SIG-M5 treated with dmso at 0.1 percent for 504 hours (cell line): ENCODE measurements at regions not wholly inside any gene's neighbourhood (a gene's known extent, or its start where the extent isn't known, plus 50 kb on each side); places are given as distances from the start of the nearest gene placed in this dataset.
"Not testable (repeated sequence)": the region's sequence is repeated elsewhere in the genome, so short reads cannot be mapped to it uniquely, and the experiment has no call there.

Experiments
- DNase-seq: peaks from one replicate; lab custom pipeline; 2025; ENCODE audit not compliant: unreplicated experiment; lab: John Stamatoyannopoulos, UW

DNA sequence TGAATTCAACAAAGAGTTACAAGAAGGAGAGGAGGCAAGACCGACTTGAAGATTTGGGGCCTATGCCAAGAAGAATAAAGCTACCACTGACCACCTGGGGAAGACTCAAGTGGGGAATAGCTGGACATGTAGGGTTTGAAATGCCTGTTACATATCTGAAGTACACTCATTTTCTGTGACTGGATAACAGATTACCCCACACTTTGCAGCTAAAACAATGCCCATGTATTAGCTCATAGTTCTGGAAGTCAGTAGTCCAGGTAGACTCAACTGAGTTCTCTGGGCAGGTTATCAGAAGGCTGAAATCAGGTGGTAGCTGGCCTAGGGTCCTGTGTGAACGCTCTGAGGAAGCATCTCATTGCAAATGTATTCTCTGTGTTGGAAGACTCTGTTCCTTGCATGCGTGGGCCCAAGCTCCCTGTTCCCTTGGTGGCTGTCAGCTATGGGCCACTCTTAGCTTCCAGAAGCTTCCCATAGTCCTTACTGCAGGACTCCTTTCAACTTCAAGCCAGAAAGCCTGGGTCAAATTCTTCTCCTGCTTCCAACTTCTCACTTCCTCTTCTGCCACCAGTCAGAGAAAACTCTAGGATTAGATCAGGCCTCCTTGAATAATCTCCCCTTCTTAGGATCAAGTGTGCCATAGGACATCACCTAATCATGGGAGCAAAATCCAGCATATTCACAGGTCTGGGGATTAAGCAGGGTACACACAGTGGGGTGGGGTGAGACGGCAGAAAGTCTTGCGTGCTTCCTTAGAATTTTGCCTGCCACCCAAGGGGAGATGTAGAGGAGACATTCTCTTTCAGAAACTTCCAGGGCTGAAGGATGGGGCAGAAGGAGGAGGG, 187.8 kb downstream of the SHQ1 start:
- DNase-seq, result no peak

- DNase-seq, result no peak
Observed at GRCh38 chr3:72659596-72659995, 188.6 kb downstream of the SHQ1 start.

- DNase-seq, result no peak
Observed at GRCh38 chr3:72659188-72659587, 189.1 kb downstream of the SHQ1 start.

- no peak for DNase-seq
Observed at GRCh38 chr3:72658466-72659100, 189.7 kb downstream of the SHQ1 start.

DNA sequence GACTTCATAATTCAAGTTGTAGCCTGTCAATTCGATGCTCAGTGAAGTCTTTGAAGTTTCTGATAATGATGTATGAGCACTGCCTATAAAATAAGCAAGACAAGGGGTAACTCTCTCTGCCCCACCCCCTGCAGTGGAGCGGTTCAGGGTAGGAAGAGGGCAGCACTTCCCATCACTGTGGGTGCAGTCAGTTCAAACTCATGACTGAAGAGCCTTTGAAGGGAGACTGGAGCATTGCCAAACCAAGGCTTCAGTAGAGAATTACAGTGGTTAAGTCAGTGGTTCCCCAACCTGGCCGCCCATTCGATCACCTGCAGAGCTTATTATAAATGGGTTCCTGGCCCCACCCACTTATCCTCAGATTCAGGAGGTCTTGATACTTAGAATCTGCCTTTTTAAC, 190.6 kb downstream of the SHQ1 start:
- no peak for DNase-seq

DNA sequence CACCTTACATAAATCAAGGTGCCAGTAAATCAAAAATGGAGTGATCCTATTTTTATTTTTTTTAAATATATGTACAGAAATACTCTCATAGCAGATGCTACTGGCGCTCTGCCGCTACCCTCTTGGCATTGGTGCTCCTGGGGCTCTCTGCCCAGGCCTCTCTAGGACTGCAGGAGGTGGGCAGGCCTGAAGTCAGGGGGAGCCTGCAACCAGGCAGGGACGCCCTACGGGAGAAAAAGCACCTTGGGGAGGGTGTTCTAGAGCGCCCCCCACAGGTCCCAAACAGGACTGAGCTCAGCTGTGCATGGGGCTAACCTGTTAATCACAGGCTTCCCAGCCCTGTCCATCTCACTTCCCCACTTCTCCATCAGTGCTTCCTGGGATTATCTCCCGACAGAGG, 192.5 kb downstream of the SHQ1 start:
- no peak for DNase-seq

DNA sequence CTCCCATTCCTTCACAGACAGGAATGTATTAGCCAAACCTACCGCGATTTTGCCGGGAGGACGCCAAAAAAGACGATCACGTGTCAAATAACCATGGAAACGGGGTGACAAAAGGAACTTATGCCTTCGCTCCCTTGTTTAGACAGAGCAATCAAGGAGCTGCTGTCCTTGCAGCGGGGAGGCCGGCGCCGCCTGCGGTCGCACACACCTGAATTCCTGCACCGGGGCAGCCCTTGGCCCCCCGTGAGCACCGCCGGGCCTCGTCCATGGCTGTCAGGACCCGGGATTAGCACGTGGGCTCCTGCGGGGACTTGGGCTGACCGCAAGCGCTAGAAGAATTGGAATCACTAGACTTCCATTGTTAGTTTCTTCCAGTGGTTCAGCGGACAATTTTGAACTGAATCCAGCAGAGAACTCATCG, 193.1 kb downstream of the SHQ1 start:
- no peak for DNase-seq

- no peak for DNase-seq
Observed at GRCh38 chr3:72652395-72652794, 195.8 kb downstream of the SHQ1 start.

DNA sequence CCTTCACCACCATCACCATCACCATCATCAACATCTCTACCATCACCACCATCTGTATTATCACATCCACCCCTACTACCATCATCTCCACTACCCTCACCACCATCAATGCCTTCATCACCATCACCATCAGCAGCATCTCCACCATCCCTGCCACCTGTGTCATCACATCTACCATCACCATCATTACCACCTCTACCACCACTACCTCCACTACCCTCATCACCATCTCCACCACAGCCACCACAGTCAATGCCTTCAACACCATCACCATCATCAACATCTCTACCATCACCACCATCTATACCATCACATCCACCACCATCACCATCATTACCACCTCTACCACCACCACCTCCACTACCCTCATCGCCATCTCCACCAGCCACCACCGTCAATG, 196.7 kb downstream of the SHQ1 start:
- no peak for DNase-seq

GRCh38 chr3:72646263-72646662, 202.0 kb downstream of the SHQ1 start:
- no peak for DNase-seq

DNA sequence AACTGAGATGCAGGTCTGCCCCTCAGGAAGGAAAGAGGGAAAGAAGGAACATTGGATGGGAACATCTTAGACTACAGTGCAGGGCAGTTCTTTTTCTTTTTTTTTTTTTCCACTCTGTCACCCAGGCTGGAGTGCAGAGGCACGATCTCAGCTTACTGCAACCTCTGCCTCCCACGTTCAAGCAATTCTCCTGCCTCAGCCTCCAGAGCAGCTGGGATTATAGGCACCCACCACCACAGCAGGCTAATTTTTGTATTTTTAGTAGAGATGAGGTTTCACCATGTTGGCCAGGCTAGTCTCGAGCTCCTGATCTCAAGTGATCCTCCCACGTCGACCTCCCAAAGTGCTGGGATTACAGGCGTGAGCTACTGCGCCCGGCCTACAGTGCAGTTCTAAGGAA, 204.6 kb downstream of the SHQ1 start:
- not testable (repeated sequence) for DNase-seq

DNA sequence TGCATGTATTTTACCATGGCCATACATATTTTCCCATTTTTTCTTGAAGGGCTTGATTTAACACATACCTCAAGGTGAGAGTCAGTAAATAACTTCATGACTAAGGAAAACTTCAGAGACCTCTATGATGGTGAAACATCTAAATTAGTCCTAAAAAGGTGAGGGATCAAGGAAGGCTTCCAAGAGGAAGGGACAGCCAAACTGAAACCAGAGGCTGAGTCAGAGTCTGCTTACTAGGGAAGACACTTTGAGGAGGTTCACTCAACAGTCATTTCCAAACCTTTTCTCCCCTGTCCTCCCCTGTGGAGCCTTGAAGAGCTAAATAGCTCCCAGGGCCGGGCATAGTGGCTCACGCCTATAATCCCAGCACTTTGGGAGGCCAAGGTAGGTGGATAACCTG, 206.6 kb downstream of the SHQ1 start:
- no peak for DNase-seq

DNA sequence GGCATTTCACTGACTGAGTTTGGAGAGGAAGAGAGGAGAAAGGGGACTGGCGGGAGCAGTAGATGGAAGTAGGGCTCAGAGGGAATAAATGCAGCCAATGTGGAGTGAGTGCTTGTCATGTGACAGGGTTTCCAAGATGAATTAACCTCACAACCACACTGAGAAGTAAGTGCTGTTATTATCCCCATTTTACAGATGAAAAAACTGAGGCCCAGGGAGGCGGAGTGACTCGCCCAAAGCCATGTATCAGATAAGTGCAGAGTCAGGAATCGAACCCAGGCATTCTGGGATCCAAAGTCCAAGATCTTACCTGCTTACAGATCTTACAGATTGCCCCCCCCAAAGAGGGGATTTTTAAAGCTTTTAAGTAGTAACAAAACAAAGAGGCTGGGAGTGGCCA, 207.2 kb downstream of the SHQ1 start:
- no peak for DNase-seq

DNA sequence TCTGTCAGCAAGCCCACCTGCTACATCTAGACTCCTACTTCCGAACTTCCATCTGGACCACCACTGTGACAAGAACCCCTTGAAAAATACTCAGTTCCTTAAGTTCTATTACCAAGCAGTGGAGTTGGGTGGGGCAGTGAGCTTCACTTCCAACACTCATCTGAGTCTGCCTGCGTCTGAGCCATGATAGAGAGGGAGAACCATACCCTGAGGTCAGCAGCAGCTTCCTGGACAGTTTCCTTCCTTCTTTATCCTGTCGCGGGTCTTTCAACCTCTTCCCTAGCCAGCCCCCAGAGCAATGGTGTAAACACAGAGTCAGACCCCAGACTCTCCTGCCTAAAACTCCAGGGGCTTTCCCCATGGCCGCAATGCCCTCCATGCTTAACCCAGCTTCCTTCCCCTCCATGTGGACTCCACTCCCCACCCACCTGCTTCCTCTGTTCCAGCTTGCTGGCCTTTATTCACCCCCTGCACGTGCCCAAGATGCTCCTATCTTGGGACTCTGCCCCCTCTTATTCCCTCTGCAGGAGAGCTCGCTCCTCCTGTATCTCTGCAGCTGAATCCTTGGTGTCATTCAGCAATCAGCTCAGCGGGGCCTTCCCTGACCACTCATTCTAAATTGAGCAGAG, 211.2 kb downstream of the SHQ1 start:
- no peak for DNase-seq

- no peak for DNase-seq
Observed at GRCh38 chr3:72635551-72635950, 212.7 kb downstream of the SHQ1 start.

- no peak for DNase-seq
Observed at GRCh38 chr3:72634128-72634527, 214.1 kb downstream of the SHQ1 start.

GRCh38 chr3:72633534-72633933, 214.7 kb downstream of the SHQ1 start:
- DNase-seq, result no peak

DNA sequence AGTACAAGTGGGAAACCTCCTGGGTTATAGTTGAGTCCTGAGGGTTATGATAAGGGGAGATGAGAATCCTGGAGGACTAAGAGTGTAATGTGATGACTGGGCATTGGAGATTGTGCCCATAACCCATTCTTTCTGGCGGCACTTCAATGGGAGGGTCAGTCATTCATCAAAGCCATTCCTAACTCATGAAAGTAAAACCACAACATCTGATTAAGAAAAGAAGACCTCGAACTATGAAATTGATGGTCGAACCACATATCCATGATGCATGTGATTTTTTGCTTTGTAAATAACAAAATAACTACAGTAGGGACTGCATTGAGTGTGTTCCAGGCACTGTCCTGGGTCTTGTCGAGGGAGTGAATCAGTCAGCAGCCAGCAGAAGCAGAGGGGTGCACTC, 215.1 kb downstream of the SHQ1 start:
- no peak for DNase-seq

DNA sequence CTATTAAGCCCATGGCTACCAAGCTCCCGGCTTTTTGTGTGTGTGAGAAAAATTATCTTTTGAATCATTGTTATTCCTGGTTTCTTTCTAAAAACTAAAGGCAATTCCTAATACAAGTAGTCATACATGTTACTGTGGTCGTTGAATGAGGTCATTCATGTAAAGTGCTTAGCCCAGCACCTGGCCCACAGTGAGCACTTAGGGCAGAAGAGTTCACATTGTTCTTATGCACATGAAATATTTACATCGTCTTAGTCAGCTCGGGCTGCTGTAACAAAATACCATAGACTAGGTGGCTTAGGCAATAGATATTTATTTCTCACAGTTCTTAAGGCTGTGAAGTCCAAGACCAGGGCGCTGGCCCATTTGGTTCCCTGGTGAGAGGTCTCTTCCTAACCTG, 216.1 kb downstream of the SHQ1 start:
- no peak for DNase-seq

DNA sequence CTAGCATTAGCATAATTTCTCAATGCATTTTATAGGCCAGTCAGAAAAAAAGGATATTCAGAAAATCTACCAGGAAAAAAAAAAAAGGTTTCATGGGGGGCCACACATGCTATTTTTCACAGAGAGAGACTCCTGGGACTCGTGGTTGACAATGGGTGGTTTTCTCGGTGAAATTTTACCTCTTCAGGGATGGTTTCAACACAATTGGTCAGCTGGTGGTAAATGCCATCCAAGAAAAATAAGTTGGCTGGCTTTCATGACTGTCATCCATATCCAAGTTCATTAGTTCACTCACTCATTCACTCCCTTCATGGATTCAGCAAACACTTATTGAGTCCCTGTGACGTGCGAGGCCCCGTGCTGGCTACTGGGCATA, 217.3 kb downstream of the SHQ1 start:
- no peak for DNase-seq

DNA sequence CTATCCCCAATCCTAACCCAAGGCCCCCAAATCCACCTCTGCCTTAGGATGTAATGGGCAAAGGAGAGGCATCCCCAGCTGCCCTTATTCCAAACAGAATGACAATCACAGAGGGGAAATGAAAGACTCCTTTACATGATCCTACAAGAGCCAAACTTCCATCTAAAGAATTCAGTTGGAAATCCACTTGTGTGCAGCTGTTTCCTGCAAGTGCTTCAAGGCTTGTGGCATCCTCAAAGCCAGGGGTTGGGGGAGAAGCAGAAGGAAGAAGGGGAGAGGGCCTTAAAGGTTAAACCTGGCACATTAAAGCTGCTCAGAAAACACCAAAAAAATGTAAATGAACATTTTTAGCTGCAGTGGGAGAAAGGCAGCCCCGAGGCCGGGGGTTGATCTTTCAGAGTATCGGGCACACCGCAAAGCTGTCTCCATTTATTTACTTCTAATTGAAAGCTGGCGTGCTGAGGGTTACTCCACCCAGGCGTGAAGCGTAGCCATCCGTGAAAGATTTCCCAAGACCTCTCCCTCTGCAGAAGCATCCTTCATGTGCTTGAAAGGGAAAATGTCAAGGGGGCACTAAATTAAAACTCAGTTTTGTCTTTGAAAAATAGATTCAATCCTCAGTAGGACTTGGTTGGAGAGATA, 217.8 kb downstream of the SHQ1 start:
- DNase-seq, result no peak

GRCh38 chr3:72629191-72629631, 219.0 kb downstream of the SHQ1 start:
- DNase-seq, result peak; percentile 87
